ENCODE measurements at regions not wholly inside any gene's neighbourhood (a gene's known extent, or its start where the extent isn't known, plus 50 kb on each side); places are given as distances from the start of the nearest gene placed in this dataset.
A peak's percentile ranks its signal among the peaks of the same experiment; 100 is the strongest.

DNA sequence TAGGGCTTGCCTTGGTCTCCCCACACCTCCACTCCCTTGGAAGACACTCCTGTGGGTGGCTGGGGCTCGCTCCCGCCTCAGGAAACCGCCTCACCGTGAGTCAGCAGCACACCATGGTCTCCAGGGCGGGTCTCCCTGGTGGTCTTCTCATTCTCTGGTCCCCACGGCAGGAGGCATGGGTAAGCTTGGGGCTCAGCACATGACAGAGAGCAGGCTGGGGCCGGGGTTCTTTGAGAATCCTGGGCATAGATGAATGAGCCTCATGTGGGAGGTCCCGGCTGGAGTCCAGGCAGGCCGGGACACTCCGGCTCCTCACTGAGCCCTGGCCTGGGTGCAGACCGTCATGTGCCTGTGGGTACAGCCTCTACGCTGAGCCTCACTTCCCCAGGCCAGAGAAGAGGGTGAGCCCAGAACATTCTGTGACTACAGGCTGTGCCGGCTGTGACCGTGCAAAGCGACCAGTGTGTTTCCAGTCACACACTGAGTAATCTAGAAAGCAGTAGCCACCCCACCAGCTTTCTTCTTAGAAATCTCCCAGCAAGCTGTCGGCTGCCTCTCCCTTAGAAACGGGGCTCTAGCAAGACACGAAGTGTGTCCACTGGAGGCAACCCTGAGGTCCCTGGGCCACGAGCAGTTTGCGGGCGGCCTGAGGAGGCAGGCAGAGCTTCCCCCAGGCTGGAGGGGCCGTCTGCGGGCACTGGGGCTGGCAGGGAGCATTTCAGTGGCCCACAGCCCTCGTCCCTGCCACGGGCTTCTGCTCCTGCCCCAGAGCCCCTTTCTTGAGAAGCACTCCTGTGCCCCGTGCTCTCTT, 93.1 kb downstream of the RHOB start:
- Histone ChIP-seq H3K4me3 (no peak overlapping the region), H3K4me1 (peaks cover 16 to 84% (median 55%) of the 10 kb centered on the region in 10 experiments; a peak in 19 of 20 replicates), H3K27me3 (peaks cover 0 to 35% (median 0%) of the 10 kb centered on the region in 11 experiments; a peak in 8 of 22 replicates), H3K9ac (peak overlapping the region in 3 of 11 experiments; percentile 13 to 39 (median 32); a peak in 3 of 22 replicates), H3K4me2 (peak overlapping the region; percentile 30 to 95 (median 74); a peak in 21 of 22 replicates), H3K27ac (peak overlapping the region in 3 of 11 experiments; percentile 6 to 57 (median 15); a peak in 3 of 22 replicates), H3K36me3 (no peaks in the 10 kb centered on the region), H3K9me3 (replicated peaks in 1 of 11) (no peaks in the 10 kb centered on the region), H4K20me1 (peaks cover 0 to 10% (median 0%) of the 10 kb centered on the region in 11 experiments; a peak in 1 of 22 replicates)
- no peak for TF ChIP-seq Cebpa-rat (IDR thresholded peaks at IDR 0.05)

DNA sequence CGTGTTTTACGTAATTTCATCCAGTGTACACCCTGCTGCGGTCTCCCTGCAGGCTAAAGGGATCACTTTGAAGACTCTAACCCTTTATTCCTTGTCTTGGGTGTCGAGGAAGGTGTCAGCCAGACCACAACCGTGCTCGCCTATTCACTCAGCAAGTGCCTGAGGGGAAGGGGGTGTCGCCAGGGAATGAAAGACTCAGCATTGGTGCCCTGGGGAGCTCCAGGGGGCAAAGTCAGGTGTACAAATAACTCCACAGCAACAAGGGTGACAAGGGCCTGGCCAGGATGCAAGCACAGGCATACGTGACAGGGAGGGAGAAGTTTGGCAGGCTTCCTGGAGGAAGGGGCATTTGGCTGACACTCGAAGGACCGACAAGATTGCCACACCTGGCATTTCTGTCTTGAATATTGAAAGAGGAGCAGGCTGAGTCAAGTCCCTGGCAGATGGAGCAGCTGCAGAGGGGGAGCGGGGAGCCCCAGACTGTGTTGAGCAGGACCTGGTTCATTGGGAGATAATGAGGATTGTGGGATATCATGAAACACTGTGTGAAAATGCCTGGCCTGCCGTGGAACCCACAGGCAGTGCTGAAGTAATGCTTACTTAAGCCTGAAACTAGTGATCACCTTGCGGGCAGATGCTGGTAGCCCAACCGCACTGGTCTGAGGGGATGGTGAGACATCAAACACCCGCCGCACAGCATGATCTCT, 93.9 kb downstream of the RHOB start:
- Histone ChIP-seq H3K4me1 (peaks cover 16 to 76% (median 53%) of the 10 kb centered on the region in 10 experiments; a peak in 19 of 20 replicates), H3K4me3 (no peak overlapping the region), H3K27ac (peak overlapping the region in 2 of 11 experiments; percentile 6 to 57; a peak in 3 of 22 replicates), H3K9ac (peak overlapping the region in 2 of 11 experiments; percentile 32 to 39; a peak in 2 of 22 replicates), H3K4me2 (peak overlapping the region in 10 of 11 experiments; percentile 40 to 95 (median 74); a peak in 19 of 22 replicates), H3K27me3 (peaks cover 0 to 35% (median 0%) of the 10 kb centered on the region in 11 experiments; a peak in 8 of 22 replicates), H4K20me1 (peaks cover 0 to 10% (median 0%) of the 10 kb centered on the region in 11 experiments; a peak in 1 of 22 replicates), H3K9me3 (replicated peaks in 1 of 11) (peaks cover 0 to 1% (median under 1%) of the 10 kb centered on the region in 11 experiments; a peak in 6 of 22 replicates), H3K36me3 (no peaks in the 10 kb centered on the region)
- no peak for TF ChIP-seq Cebpa-rat (IDR thresholded peaks at IDR 0.05)

DNA sequence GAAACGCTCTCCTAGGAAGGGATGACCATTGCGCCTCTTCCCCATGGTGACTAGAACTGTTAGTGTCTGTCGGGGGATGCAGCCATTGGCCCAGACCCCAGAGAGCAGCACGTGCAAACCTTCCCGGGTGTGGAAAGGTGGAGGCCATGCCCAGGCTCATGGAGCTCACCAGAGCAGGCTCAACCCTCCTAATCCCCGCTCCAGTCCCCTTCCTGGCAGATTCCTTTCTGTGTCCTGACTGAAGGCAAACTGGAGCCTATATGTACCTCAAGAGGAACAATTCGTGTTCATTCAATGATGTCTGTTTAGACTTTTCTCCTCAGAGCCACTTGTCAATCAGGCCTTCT, 94.4 kb downstream of the RHOB start:
- H4K20me1 ChIP-seq = peaks cover 0 to 10% (median 0%) of the 10 kb centered on the region in 11 experiments; a peak in 1 of 22 replicates
- H3K9me3 ChIP-seq (replicated peaks in 1 of 11) = peaks cover 0 to 7% (median 5%) of the 10 kb centered on the region in 11 experiments; a peak in 7 of 22 replicates
- H3K27me3 ChIP-seq = peaks cover 0 to 35% (median 0%) of the 10 kb centered on the region in 11 experiments; a peak in 8 of 22 replicates
- TF ChIP-seq Cebpa-rat (IDR thresholded peaks at IDR 0.05) = no peak
- no peak overlapping the region for H3K4me3 ChIP-seq
- H3K4me1 ChIP-seq = peaks cover 16 to 71% (median 51%) of the 10 kb centered on the region in 10 experiments; a peak in 19 of 20 replicates
- H3K4me2 ChIP-seq = peak overlapping the region in 4 of 11 experiments; percentile 85 to 95 (median 90); a peak in 5 of 22 replicates
- H3K27ac ChIP-seq = no peak overlapping the region
- no peaks in the 10 kb centered on the region for H3K36me3 ChIP-seq
- H3K9ac ChIP-seq = no peak overlapping the region

DNA sequence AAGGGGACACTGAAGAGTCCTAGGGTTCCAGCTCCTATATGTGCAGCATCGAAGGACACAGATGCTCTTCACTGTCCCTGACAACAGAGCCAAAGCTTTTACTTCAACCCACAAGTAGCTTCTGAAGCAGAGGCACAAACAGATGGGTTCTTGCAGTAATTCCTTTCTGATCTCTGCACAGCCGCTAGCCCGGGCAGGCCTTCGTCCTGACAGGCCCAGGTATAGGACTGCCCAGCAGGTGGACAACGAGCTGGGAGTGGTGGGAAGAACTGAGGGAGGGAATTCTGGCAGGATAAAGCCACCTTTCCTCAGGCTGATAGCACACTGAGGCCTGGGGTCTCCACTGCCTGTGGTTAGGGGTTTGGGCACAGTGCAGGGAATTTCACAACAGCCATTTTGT, 94.8 kb downstream of the RHOB start:
- no peak for TF ChIP-seq Cebpa-rat (IDR thresholded peaks at IDR 0.05)

DNA sequence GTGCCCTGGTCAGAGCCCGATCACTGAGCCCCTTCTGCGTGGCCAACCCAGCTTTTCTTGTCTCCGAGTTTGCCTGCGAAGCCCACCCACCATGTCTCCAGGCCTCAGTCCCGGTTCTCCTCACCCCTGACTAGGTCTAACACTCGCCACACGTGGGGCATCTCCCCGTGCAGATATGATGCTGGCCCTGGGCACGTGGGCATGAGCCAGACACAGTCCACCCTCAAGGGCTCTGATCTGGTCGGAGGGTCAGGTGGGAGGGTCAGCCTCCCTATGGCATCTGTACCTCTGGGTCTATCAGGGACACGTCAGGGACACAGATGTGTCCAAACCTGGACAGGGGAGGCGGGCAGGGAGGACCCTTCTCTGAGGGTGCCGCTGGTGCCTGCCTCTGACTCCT, 95.4 kb downstream of the RHOB start:
- Histone ChIP-seq H3K27ac (no peak overlapping the region), H3K27me3 (peaks cover 0 to 35% (median 0%) of the 10 kb centered on the region in 11 experiments; a peak in 8 of 22 replicates), H3K4me1 (peaks cover 16 to 61% (median 43%) of the 10 kb centered on the region in 10 experiments; a peak in 19 of 20 replicates), H3K4me3 (no peak overlapping the region), H3K9ac (no peak overlapping the region), H4K20me1 (peaks cover 0 to 10% (median 0%) of the 10 kb centered on the region in 11 experiments; a peak in 1 of 22 replicates), H3K9me3 (replicated peaks in 1 of 11) (peaks cover 0 to 10% (median 5%) of the 10 kb centered on the region in 11 experiments; a peak in 8 of 22 replicates), H3K36me3 (no peaks in the 10 kb centered on the region), H3K4me2 (peak overlapping the region in 4 of 11 experiments; percentile 14 to 49 (median 46); a peak in 6 of 22 replicates)
- TF ChIP-seq Cebpa-rat (IDR thresholded peaks at IDR 0.05) = no peak

More for the DNA sequence above, 94.8 kb downstream of the RHOB start:
- no peak overlapping the region for H3K4me3 ChIP-seq
- H3K9me3 ChIP-seq (replicated peaks in 1 of 11) = peaks cover 0 to 10% (median 5%) of the 10 kb centered on the region in 11 experiments; a peak in 8 of 22 replicates
- peaks cover 16 to 67% (median 49%) of the 10 kb centered on the region in 10 experiments; a peak in 19 of 20 replicates for H3K4me1 ChIP-seq
- peaks cover 0 to 10% (median 0%) of the 10 kb centered on the region in 11 experiments; a peak in 1 of 22 replicates for H4K20me1 ChIP-seq
- H3K4me2 ChIP-seq = no peak overlapping the region
- H3K9ac ChIP-seq = no peak overlapping the region
- peaks cover 0 to 35% (median 0%) of the 10 kb centered on the region in 11 experiments; a peak in 8 of 22 replicates for H3K27me3 ChIP-seq
- no peak overlapping the region for H3K27ac ChIP-seq
- no peaks in the 10 kb centered on the region for H3K36me3 ChIP-seq

DNA sequence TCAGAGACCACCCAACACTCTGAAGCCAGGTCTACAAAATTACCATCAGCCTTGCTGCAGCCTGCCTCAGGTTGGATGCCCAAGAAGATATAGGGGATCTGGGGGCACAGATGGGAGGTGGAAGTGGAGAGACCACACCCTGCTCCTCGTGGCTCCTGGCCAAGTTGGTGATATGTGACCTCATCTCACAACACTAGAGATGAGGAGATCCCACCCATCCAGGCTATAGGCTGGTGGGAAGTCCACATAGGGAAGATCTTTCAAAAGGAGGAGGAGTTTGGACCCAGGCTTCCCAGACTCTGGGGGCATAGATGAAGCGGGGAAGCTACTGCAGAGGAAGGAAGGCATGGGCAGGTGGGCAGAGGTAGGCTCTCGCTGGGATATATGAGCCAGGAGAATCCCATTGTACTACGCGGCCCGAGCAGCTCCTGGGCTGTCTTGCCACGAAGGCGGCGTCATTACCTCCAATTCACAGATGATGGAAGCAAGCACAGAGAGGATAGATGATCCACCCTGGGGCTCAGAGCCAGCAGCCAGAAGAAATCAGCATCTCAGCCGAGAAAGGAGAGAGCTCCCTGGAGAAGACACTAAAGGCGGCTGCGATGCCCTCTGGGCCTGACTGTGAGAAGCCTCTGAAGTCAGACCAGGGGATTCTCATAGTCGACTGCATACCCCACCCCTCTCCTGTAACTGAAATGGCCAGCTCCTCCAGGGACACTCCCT, 96.0 kb downstream of the RHOB start:
- Histone ChIP-seq H3K36me3 (no peaks in the 10 kb centered on the region), H3K9me3 (replicated peaks in 1 of 11) (peaks cover 0 to 10% (median 5%) of the 10 kb centered on the region in 11 experiments; a peak in 8 of 22 replicates), H3K27me3 (peaks cover 0 to 31% (median 0%) of the 10 kb centered on the region in 11 experiments; a peak in 8 of 22 replicates), H3K9ac (no peak overlapping the region), H3K4me1 (peaks cover 16 to 55% (median 36%) of the 10 kb centered on the region in 10 experiments; a peak in 19 of 20 replicates), H4K20me1 (peaks cover 0 to 10% (median 0%) of the 10 kb centered on the region in 11 experiments; a peak in 1 of 22 replicates), H3K27ac (no peak overlapping the region), H3K4me3 (no peak overlapping the region), H3K4me2 (peak overlapping the region in 6 of 11 experiments; percentile 14 to 49 (median 38); a peak in 10 of 22 replicates)
- no peak for TF ChIP-seq Cebpa-rat (IDR thresholded peaks at IDR 0.05)

DNA sequence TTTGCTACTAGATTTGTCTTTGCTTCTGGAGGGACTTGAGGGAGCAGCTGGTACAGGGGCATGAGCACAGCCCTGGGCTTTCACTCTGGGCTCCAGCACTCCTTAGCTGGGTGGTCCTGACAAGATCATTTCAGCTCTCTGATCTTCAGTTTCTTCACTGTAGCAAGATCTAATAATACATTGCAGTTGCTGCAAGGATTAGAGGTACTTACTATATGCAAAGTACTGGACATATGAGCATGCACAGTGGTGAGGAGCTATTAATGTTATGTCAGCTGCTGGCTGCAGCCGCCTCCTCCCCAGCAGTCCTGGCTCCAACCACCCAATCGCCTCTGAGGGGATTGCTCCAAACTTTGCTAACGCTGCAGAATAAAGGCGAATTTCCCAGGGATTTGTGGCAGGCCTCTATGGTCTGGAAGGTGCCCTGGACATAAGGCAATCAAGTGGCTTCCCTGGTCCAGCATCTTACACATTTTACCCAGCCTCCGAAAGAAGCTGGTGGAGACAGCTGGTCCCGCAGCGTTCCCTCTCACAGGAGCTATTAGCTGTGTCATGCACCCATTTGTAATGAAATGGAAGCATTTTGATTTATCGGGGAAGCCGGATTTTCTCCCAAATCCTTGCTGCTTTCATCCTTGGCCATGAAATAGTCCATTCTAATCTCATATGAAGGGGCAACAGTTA, 96.7 kb downstream of the RHOB start:
- Histone ChIP-seq H3K9me3 (replicated peaks in 1 of 11) (peaks cover 0 to 10% (median 5%) of the 10 kb centered on the region in 11 experiments; a peak in 8 of 22 replicates), H3K4me2 (peak overlapping the region in 6 of 11 experiments; percentile 14 to 49 (median 38); a peak in 7 of 22 replicates), H3K36me3 (no peaks in the 10 kb centered on the region), H3K9ac (no peak overlapping the region), H3K27ac (no peak overlapping the region), H3K27me3 (peaks cover 0 to 24% (median 0%) of the 10 kb centered on the region in 11 experiments; a peak in 8 of 22 replicates), H3K4me1 (peaks cover 15 to 48% (median 29%) of the 10 kb centered on the region in 10 experiments; a peak in 19 of 20 replicates), H4K20me1 (peaks cover 0 to 10% (median 0%) of the 10 kb centered on the region in 11 experiments; a peak in 1 of 22 replicates), H3K4me3 (no peak overlapping the region)
- no peak for TF ChIP-seq Cebpa-rat (IDR thresholded peaks at IDR 0.05)

Measured in BLaER1 treated with 17β-estradiol and CSF1 and Interleukin-3, amounts not matched to agents 10 nM and 100 nM (cell line).